Esophagus squamous epithelium (tissue), 5 donors: ENCODE measurements at regions not wholly inside any gene's neighbourhood (a gene's known extent, or its start where the extent isn't known, plus 50 kb on each side); places are given as distances from the start of the nearest gene placed in this dataset.

Source experiments
- DNase-seq: peaks from one replicate; lab custom pipeline; 2025; lab: John Stamatoyannopoulos, UW
- H3K27ac ChIP-seq, 4 donors: fragments of 200-600 bp; sonication (generic); one replicate each; pipeline ENCODE4 v1.5.1; 2016 to 2019; ENCODE audit warnings: mild to moderate bottlenecking in 1 of 4
- H3K27me3 ChIP-seq, 4 donors: fragments of 200-600 bp; sonication (generic); 1 replicate in 3 of 4; 2 replicates in 1 of 4; pipeline versions ENCODE4 v1.5.1 to v1.6.0; 2017 to 2021; ENCODE audit warnings: antibody characterized with exemption in 1 of 4
- H3K36me3 ChIP-seq, 3 donors: fragments of 200-600 bp; sonication (generic); one replicate each; pipeline ENCODE4 v1.5.1; 2016 to 2019
- H3K4me1 ChIP-seq, 3 donors: fragments of 200-600 bp; sonication (generic); one replicate each; pipeline ENCODE4 v1.5.1; 2017 to 2019
- H3K4me3 ChIP-seq, 4 donors: fragments of 200-600 bp; sonication (generic); 1 replicate in 3 of 4; 2 replicates in 1 of 4; pipeline ENCODE4 v1.5.1; 2016 to 2019; ENCODE audit warnings: mild to moderate bottlenecking in 2 of 4, moderate library complexity in 1 of 4
- H3K9me3 ChIP-seq, 3 donors: fragments of 200-600 bp; sonication (generic); one replicate each; pipeline ENCODE4 v1.5.1; 2016 to 2019
- POLR2A ChIP-seq, 4 donors: fragments of 450-650 bp; IDR thresholded peaks; one replicate each; pipeline ENCODE4 v1.6.1; 2017; ENCODE audit warnings: antibody characterized with exemption in 4 of 4, mild to moderate bottlenecking in 4 of 4, moderate library complexity in 3 of 4
- WGBS, 2 donors: methylation state at CpG; one replicate each; pipeline ENCODE4 v1.1.5; 2018; 5-methylcytosine and 5-hydroxymethylcytosine counted together
- intact Hi-C: fragments of 100-400 bp; cut with DNase I; formaldehyde crosslinking; loops from one replicate; pipeline ENCODE4 v1.15.0; 2022
- TF ChIP-seq, protein P1 (sequence below), 6 experiments: fragments of 450-650 bp in 4 of 6; fragments of 200-600 bp in 2 of 6; sonication (generic) in 2 of 6; IDR thresholded peaks; one replicate each; pipeline ENCODE4 v1.5.1; 2016 to 2019; ENCODE audit warnings: antibody characterized with exemption in 6 of 6, mild to moderate bottlenecking in 4 of 6, moderate library complexity in 4 of 6
- donor health status: DM: yes; HTN: yes; CAD: no.

DNA sequence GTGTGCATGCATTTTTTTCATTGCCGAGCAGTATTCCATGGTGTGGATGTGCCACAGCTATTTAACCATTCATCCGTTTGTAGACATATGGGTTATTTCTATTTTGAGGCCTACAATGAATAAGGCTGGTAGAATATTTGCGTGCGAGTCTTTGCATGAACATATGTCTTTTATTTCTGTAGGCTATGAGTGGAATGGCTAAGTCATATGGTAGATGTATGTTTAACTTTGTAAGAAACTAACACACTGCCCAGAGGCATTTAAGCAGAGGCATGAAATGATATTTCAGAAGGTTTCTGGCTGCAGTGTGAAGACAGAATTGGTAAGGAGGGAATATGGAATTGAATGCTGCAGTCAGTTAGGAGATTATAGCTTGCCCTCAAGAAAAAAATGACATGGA is 457.4 kb upstream of the CDH4 start:
- intact Hi-C loops: no loop called here
- no peak overlapping the region for H3K27ac ChIP-seq
- H3K9me3 ChIP-seq: peaks cover 0 to under 1% (median 0%) of the 10 kb centered on the region in 3 donors
- H3K4me1 ChIP-seq: no peaks in the 10 kb centered on the region
- 79 to 80% methylated on average over 4 of the region's 4 CpGs for WGBS, 2 donors
- no peak overlapping the region for H3K4me3 ChIP-seq
- no peaks in the 10 kb centered on the region for H3K27me3 ChIP-seq
- DNase-seq: no peak
- H3K36me3 ChIP-seq: no peaks in the 10 kb centered on the region
- no peak for TF ChIP-seq POLR2A (IDR thresholded peaks at IDR 0.05)
- TF ChIP-seq, protein P1, sequence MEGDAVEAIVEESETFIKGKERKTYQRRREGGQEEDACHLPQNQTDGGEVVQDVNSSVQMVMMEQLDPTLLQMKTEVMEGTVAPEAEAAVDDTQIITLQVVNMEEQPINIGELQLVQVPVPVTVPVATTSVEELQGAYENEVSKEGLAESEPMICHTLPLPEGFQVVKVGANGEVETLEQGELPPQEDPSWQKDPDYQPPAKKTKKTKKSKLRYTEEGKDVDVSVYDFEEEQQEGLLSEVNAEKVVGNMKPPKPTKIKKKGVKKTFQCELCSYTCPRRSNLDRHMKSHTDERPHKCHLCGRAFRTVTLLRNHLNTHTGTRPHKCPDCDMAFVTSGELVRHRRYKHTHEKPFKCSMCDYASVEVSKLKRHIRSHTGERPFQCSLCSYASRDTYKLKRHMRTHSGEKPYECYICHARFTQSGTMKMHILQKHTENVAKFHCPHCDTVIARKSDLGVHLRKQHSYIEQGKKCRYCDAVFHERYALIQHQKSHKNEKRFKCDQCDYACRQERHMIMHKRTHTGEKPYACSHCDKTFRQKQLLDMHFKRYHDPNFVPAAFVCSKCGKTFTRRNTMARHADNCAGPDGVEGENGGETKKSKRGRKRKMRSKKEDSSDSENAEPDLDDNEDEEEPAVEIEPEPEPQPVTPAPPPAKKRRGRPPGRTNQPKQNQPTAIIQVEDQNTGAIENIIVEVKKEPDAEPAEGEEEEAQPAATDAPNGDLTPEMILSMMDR (IDR thresholded peaks at IDR 0.05): no peak

DNA sequence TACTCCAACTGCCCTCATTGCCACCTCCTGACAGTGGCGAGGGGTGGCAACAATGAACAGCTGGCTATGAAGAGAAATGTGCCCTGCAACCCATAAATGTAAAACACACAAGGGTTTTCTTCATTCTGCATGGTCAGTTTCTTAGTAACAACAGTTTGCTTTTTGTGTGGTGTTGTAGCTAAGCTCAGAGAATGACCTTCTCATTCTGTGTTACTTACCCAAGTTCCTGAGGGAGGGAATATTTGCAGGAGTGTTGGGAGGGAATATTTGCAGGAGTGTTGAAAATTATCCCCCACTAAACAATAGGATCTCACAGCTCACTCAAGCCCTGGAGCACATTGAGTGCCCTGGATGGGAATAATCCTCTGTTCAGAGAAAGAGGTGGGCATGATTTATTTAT is 456.4 kb upstream of the CDH4 start:
- H3K9me3 ChIP-seq: peaks cover 0 to 10% (median 0%) of the 10 kb centered on the region in 3 donors
- no peaks in the 10 kb centered on the region for H3K4me1 ChIP-seq
- H3K27ac ChIP-seq: no peak overlapping the region
- 42 to 44% methylated on average over 1 of the region's 1 CpG for WGBS, 2 donors
- no peaks in the 10 kb centered on the region for H3K36me3 ChIP-seq
- no peak overlapping the region for H3K4me3 ChIP-seq
- no peaks in the 10 kb centered on the region for H3K27me3 ChIP-seq
- TF ChIP-seq, protein P1 (IDR thresholded peaks at IDR 0.05): no peak
- no peak for TF ChIP-seq POLR2A (IDR thresholded peaks at IDR 0.05)
- intact Hi-C loops: no loop called here
- DNase-seq: no peak

DNA sequence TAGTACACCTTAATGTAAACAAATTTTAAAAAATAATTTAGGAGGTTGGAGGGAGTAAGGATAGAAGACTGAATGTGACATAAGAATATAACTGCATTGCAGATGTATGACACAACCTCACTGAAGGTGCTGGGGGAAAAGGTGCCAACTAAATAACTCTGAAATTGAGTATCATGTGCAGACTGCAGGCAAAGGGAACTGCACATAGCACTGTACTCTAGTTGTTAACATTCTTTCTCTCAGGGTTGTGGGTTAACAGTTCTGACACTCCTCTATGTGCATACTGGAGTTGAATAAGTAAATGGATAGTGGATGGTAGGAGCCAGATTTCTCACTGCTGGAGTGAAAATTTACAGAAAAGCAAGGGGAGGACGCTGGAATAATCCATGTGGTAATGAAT is 451.9 kb upstream of the CDH4 start:
- no peak overlapping the region for H3K4me3 ChIP-seq
- no peaks in the 10 kb centered on the region for H3K36me3 ChIP-seq
- intact Hi-C loops: no loop called here
- H3K27ac ChIP-seq: no peak overlapping the region
- TF ChIP-seq, protein P1 (IDR thresholded peaks at IDR 0.05): no peak
- TF ChIP-seq POLR2A (IDR thresholded peaks at IDR 0.05): no peak
- no peaks in the 10 kb centered on the region for H3K4me1 ChIP-seq
- peaks cover 0 to 11% (median 0%) of the 10 kb centered on the region in 3 donors for H3K9me3 ChIP-seq
- no peaks in the 10 kb centered on the region for H3K27me3 ChIP-seq
- no peak for DNase-seq
- WGBS, 2 donors: 41 to 44% methylated on average over 1 of the region's 1 CpG

DNA sequence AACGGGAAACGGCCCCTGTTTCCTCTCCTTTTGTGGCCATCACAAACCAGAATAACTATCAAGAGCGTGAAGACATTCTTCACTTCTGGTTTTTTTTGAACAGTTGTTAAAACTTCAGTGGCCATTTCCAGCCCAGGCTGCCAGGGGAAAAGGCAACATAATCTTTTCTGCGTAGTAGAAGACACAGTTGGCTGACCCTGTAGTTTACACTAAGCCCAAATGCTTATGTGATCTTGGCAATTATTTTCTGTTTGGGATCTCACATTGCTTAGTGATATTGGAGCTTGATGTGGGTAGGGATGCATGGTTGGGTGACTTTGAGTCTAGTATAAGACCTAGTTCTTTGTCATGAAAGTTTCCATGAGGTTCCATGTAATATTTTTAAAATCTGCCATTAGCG is 449.4 kb upstream of the CDH4 start:
- TF ChIP-seq POLR2A (IDR thresholded peaks at IDR 0.05): no peak
- TF ChIP-seq, protein P1 (IDR thresholded peaks at IDR 0.05): no peak
- Histone ChIP-seq H3K36me3 (no peaks in the 10 kb centered on the region), H3K27ac (no peak overlapping the region), H3K9me3 (peaks cover 0 to 11% (median 0%) of the 10 kb centered on the region in 3 donors), H3K27me3 (no peaks in the 10 kb centered on the region), H3K4me3 (no peak overlapping the region), H3K4me1 (no peaks in the 10 kb centered on the region)
- WGBS, 2 donors: 53 to 59% methylated on average over 5 of the region's 5 CpGs
- no peak for DNase-seq
- intact Hi-C loops: no loop called here

- Histone ChIP-seq H3K27me3 (no peaks in the 10 kb centered on the region), H3K36me3 (no peaks in the 10 kb centered on the region), H3K27ac (no peak overlapping the region), H3K9me3 (peaks cover 0 to 11% (median 0%) of the 10 kb centered on the region in 3 donors), H3K4me1 (no peaks in the 10 kb centered on the region), H3K4me3 (no peak overlapping the region)
- DNase-seq: no peak
- 50 to 86% methylated on average over 3 to 5 of the region's 7 CpGs for WGBS, 2 donors
- intact Hi-C loops: no loop called here
- TF ChIP-seq, protein P1 (IDR thresholded peaks at IDR 0.05): no peak
- no peak for TF ChIP-seq POLR2A (IDR thresholded peaks at IDR 0.05)
Measured at GRCh38 chr20:60803335-60804055, 448.6 kb upstream of the CDH4 start.
